Endothelial cell of umbilical vein (primary cell): ENCODE measurements at regions not wholly inside any gene's neighbourhood (a gene's known extent, or its start where the extent isn't known, plus 50 kb on each side); places are given as distances from the start of the nearest gene placed in this dataset.
"Not testable (repeated sequence)": the region's sequence is repeated elsewhere in the genome, so short reads cannot be mapped to it uniquely, and the experiment has no call there.

ENCODE experiments used
- BruUV-seq: library from RNA; stranded (reverse); fragments of 400-500 nt; replicated peaks from 2 replicates; lab custom pipeline; 2021; lab: Mats Ljungman, UMichigan
- CTCF ChIA-PET: fragments of 300-600, 350-600 bp; sonication (Branson Sonifier 250); formaldehyde crosslinking; loops from one replicate; lab custom pipeline; 2021; ENCODE audit warnings: antibody characterized with exemption, inconsistent platforms; lab: Charles Lee
- POLR2A ChIA-PET: fragments of 300-600, 350-600 bp; sonication (Branson Sonifier 250); formaldehyde crosslinking; loops from one replicate; lab custom pipeline; 2021; ENCODE audit warnings: antibody characterized with exemption, inconsistent platforms; lab: Charles Lee
- DNase-seq: peaks from one replicate; pipeline ENCODE4 v3.0.0-alpha.2; 2011; ENCODE audit warnings: low read depth, low spot score
- FAIRE-seq: peaks from 2 replicates; lab custom pipeline; 2011; peaks lifted over from hg19 to GRCh38; lab: Jason Lieb, UNC
- H2AFZ ChIP-seq: 2 replicates; pipeline ENCODE4 v1.6.0; 2012; ENCODE audit warnings: low read depth, low read length, control low read depth, inconsistent platforms
- H3K27ac ChIP-seq: 2 replicates; pipeline ENCODE4 v1.5.1; 2011; ENCODE audit warnings: low read depth, mild to moderate bottlenecking, control low read depth, low read length, moderate library complexity; ENCODE audit not compliant: insufficient read depth
- H3K27me3 ChIP-seq, 2 experiments: 2 replicates each; pipeline versions ENCODE4 v1.6.0 to v1.6.1; 2011; ENCODE audit warnings: low read length in 2 of 2, mixed read lengths in 1 of 2; ENCODE audit not compliant: control insufficient read depth in 2 of 2, insufficient read depth in 2 of 2
- H3K36me3 ChIP-seq, 2 experiments: 2 replicates in 1 of 2; 3 replicates in 1 of 2; pipeline ENCODE4 v1.5.1; 2011; ENCODE audit warnings: low read length in 2 of 2, mild to moderate bottlenecking in 1 of 2, moderate library complexity in 1 of 2; ENCODE audit not compliant: control insufficient read depth in 2 of 2, insufficient read depth in 2 of 2; ENCODE audit errors: extremely low read depth in 1 of 2
- H3K4me1 ChIP-seq: 3 replicates; pipeline ENCODE4 v1.5.1; 2011; ENCODE audit warnings: mild to moderate bottlenecking, low read length; ENCODE audit not compliant: control insufficient read depth, insufficient read depth; ENCODE audit errors: extremely low read depth
- H3K4me2 ChIP-seq: 2 replicates; pipeline ENCODE4 v1.6.1; 2011; ENCODE audit warnings: low read length, control low read depth, mixed read lengths; ENCODE audit not compliant: insufficient read depth
- H3K4me3 ChIP-seq, 3 experiments: fragments of 200-600 bp in 1 of 3; sonication (generic), shearing (Covaris generic) in 1 of 3; replicated peaks in 1 of 3; 2 replicates each; pipeline ENCODE4 v1.5.1; 2011 to 2016; ENCODE audit warnings: control low read depth in 3 of 3, low read length in 3 of 3, mild to moderate bottlenecking in 2 of 3, inconsistent platforms in 1 of 3, low read depth in 1 of 3, moderate library complexity in 1 of 3; ENCODE audit not compliant: insufficient read depth in 1 of 3
- H3K79me2 ChIP-seq: 2 replicates; pipeline ENCODE4 v1.6.0; 2012; ENCODE audit warnings: low read length, inconsistent platforms; ENCODE audit not compliant: control insufficient read depth, insufficient read depth
- H3K9ac ChIP-seq: replicated peaks from 2 replicates; pipeline ENCODE3; 2011; ENCODE audit warnings: low read length, control low read depth; ENCODE audit not compliant: insufficient read depth; ENCODE audit errors: extremely low read depth
- H3K9me1 ChIP-seq: replicated peaks from 3 replicates; pipeline ENCODE4 v1.6.0; 2011; ENCODE audit warnings: mild to moderate bottlenecking, low read length; ENCODE audit not compliant: control insufficient read depth, insufficient read depth; ENCODE audit errors: extremely low read depth
- H3K9me3 ChIP-seq: replicated peaks from 2 replicates; pipeline ENCODE4 v1.5.1; 2012; ENCODE audit warnings: low read length, inconsistent platforms; ENCODE audit not compliant: control insufficient read depth, insufficient read depth
- H4K20me1 ChIP-seq: replicated peaks from 2 replicates; pipeline ENCODE3; 2011; ENCODE audit warnings: mild to moderate bottlenecking, low read length; ENCODE audit not compliant: control insufficient read depth, insufficient read depth; ENCODE audit errors: extremely low read depth
- EZH2 ChIP-seq: IDR thresholded peaks from 2 replicates; pipeline ENCODE4 v1.6.1; 2012; ENCODE audit warnings: borderline replicate concordance, low read depth, mild to moderate bottlenecking, moderate library complexity, low read length, inconsistent platforms; ENCODE audit not compliant: severe bottlenecking
- GATA2 ChIP-seq: IDR thresholded peaks from 2 replicates; pipeline ENCODE4 v1.7.0; 2011; ENCODE audit warnings: low read depth, mild to moderate bottlenecking, moderate library complexity, mixed read lengths, low read length; ENCODE audit not compliant: insufficient read length, insufficient read depth
- POLR2AphosphoS5 ChIP-seq: IDR thresholded peaks from 2 replicates; pipeline ENCODE4 v1.6.1; 2012; ENCODE audit warnings: low read depth, mild to moderate bottlenecking, control low read depth, low read length, moderate library complexity; ENCODE audit not compliant: insufficient read depth
- dilution Hi-C: fragments of 300-500 bp; cut with MboI; formaldehyde crosslinking; loops from one replicate; pipeline ENCODE4 v1.15.0; 2019; ENCODE audit warnings: low sequenced_read_pairs; ENCODE audit not compliant: extremely low pct_ligation_motif_present
- intact Hi-C: fragments of 100-400 bp; cut with micrococcal nuclease; formaldehyde crosslinking; loops from one replicate; pipeline ENCODE4 v1.10.0; 2022

DNA sequence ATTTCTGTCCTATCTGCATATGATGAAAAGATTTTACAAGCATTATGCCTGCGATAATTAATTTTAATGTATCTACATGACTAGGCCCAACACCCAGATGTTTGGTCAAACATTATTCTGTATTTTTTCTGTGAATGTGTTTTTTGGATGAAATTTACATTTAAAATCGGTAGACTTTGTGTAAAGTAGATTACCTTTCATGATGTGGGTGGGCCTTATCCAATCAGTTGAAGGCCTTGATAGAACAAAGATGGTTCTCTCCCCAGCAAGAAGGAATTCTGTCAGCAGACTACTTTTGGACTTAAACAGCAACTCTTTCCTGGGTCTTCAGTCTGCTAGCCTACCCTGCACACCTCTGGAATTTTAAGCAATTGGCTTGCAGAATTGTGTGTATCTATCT, 844.0 kb downstream of the BRINP3 start:
- POLR2A ChIA-PET, result no interaction called here
- no TSS peak for BruUV-seq
- Histone ChIP-seq H3K9ac (no peak overlapping the region), H3K4me1 (no peaks in the 10 kb centered on the region), H3K27ac (no peak overlapping the region), H3K36me3 (no peaks in the 10 kb centered on the region), H3K4me2 (no peak overlapping the region), H3K27me3 (no peaks in the 10 kb centered on the region), H3K9me3 (no peaks in the 10 kb centered on the region), H4K20me1 (no peaks in the 10 kb centered on the region), H3K79me2 (no peaks in the 10 kb centered on the region), H2AFZ (no peak overlapping the region), H3K9me1 (no peaks in the 10 kb centered on the region), H3K4me3 (no peak overlapping the region)
- TF ChIP-seq EZH2, result no peak
- CTCF ChIA-PET, result no interaction called here
- FAIRE-seq (no peak), DNase-seq (no peak)
- intact Hi-C loops (no loop called here), dilution Hi-C loops (no loop called here)

DNA sequence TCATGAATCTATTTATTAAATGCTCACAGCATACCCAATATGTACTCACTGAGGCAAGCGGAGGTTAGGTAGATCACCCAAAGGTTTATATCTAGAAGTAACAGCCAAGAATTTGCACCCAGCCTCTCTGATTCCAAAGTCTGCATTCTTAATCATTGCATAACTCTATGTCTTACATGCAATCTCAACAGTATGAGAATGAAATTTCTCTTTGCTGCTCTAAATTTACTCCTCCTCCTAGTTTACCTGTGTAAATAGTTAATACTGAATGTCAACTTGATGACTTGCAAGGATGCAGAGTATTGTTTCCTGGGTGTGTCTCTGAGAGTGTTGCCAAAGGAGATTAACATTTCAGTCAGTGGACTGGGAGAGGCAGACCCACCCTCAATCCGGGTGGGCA, 840.6 kb downstream of the BRINP3 start:
- Histone ChIP-seq H2AFZ (no peak overlapping the region), H3K9ac (no peak overlapping the region), H3K9me3 (no peaks in the 10 kb centered on the region), H3K79me2 (no peaks in the 10 kb centered on the region), H3K9me1 (no peaks in the 10 kb centered on the region), H3K4me2 (no peak overlapping the region), H4K20me1 (no peaks in the 10 kb centered on the region), H3K4me1 (no peaks in the 10 kb centered on the region), H3K4me3 (no peak overlapping the region), H3K27me3 (no peaks in the 10 kb centered on the region), H3K36me3 (no peaks in the 10 kb centered on the region), H3K27ac (no peak overlapping the region)
- ChIA-PET CTCF (no interaction called here), POLR2A (no interaction called here)
- TF ChIP-seq GATA2 (no peak), POLR2AphosphoS5 (no peak)
- intact Hi-C loops, result no loop called here
- DNase-seq (no peak), FAIRE-seq (no peak)
- dilution Hi-C loops, result no loop called here
- BruUV-seq, result no TSS peak

DNA sequence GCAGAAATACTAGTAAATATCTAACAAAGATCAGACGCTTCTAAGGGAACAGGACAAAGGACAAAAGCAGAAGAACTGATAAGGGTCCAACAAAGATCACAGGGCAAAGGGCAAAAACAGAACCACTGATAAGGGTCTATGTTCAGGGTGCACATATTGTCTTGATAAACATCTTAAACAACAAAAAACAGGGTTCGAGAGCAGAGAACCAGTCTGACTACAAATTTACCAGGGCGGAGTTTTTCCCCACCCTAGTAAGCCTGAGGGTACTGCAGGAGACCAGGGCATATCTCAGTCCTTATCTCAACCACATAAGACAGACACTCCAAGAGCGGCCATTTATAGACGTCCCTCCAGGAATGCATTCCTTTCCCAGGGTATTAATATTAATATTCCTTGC, 833.5 kb downstream of the BRINP3 start:
- H3K9ac ChIP-seq, BruUV-seq, H3K4me1 ChIP-seq, H3K4me2 ChIP-seq, FAIRE-seq, H2AFZ ChIP-seq, H3K4me3 ChIP-seq, H3K79me2 ChIP-seq, POLR2A ChIA-PET, H3K27ac ChIP-seq, dilution Hi-C loops, H3K9me1 ChIP-seq, CTCF ChIA-PET, H3K36me3 ChIP-seq, H3K9me3 ChIP-seq, intact Hi-C loops, H3K27me3 ChIP-seq, H4K20me1 ChIP-seq, DNase-seq: not testable (repeated sequence)
